ENCODE measurements at regions not wholly inside any gene's neighbourhood (a gene's known extent, or its start where the extent isn't known, plus 50 kb on each side); places are given as distances from the start of the nearest gene placed in this dataset.
"Not testable (repeated sequence)": the region's sequence is repeated elsewhere in the genome, so short reads cannot be mapped to it uniquely, and the experiment has no call there.

GRCh38 chr2:87440650-87441049, 307.2 kb upstream of the PLGLB2 start:
- not testable (repeated sequence) for TF ChIP-seq CTCF (IDR thresholded peaks at IDR 0.05); JUNB (IDR thresholded peaks at IDR 0.05); JUN (IDR thresholded peaks at IDR 0.05); USF2 (IDR thresholded peaks at IDR 0.05); E2F6 (IDR thresholded peaks at IDR 0.05; ENCODE audit: borderline replicate concordance, low read depth); MYC (IDR thresholded peaks at IDR 0.05; ENCODE audit: borderline replicate concordance, low read length); POLR2A (IDR thresholded peaks at IDR 0.05; ENCODE audit: low read length); RCOR1 (IDR thresholded peaks at IDR 0.05; ENCODE audit: low read depth, low read length); CHD2 (IDR thresholded peaks at IDR 0.05; ENCODE audit: low read length, partially characterized antibody)
